K562 (cell line): ENCODE measurements at regions not wholly inside any gene's neighbourhood (a gene's known extent, or its start where the extent isn't known, plus 50 kb on each side); places are given as distances from the start of the nearest gene placed in this dataset.

Experiments
- EHMT2 ChIP-seq: fragments of 450-650 bp; IDR thresholded peaks from 2 replicates; pipeline ENCODE4 v1.6.1; 2018; ENCODE audit warnings: antibody characterized with exemption
- MCM7 ChIP-seq, 2 experiments: fragments of 450-650 bp; IDR thresholded peaks; 2 replicates each; pipeline ENCODE4 v1.6.1; 2016 to 2018
- NELFE ChIP-seq: IDR thresholded peaks from 2 replicates; pipeline ENCODE4 v1.6.1; 2011; ENCODE audit warnings: mild to moderate bottlenecking; ENCODE audit not compliant: insufficient read depth, insufficient read length
- PYGO2 ChIP-seq: fragments of 450-650 bp; IDR thresholded peaks from 2 replicates; pipeline ENCODE4 v1.6.1; 2016; ENCODE audit warnings: mild to moderate bottlenecking, missing genetic modification characterization, moderate library complexity, missing compliant biosample characterization
- SETDB1 ChIP-seq: IDR thresholded peaks from one replicate; pipeline ENCODE4 v1.6.1; 2012; ENCODE audit warnings: low read length, control low read depth, inconsistent platforms
- SMARCA5 ChIP-seq: fragments of 450-650 bp; IDR thresholded peaks from 2 replicates; pipeline ENCODE4 v1.6.1; 2016
- TSC22D4 ChIP-seq: fragments of 450-650 bp; IDR thresholded peaks from 2 replicates; pipeline ENCODE4 v1.6.1; 2016; ENCODE audit warnings: missing genetic modification characterization, missing biosample characterization, control low read depth
- ZNF274 ChIP-seq: IDR thresholded peaks from 2 replicates; pipeline ENCODE4 v1.6.1; 2011; ENCODE audit warnings: low read depth, mild to moderate bottlenecking, low read length, moderate library complexity, borderline replicate concordance
- ZNF324 ChIP-seq: fragments of 250-450 bp; sonication (Bioruptor Pico); IDR thresholded peaks from 2 replicates; pipeline ENCODE4 v1.4.0; 2020; ENCODE audit warnings: mild to moderate bottlenecking
- ZNF347 ChIP-seq: fragments of 450-650 bp; formaldehyde crosslinking; IDR thresholded peaks from 2 replicates; pipeline ENCODE4 v1.4.0; 2020; ENCODE audit warnings: low read depth, mild to moderate bottlenecking, moderate library complexity
- ZNF561 ChIP-seq: fragments of 450-650 bp; formaldehyde crosslinking; conservative IDR thresholded peaks from 2 replicates; pipeline ENCODE4 v1.4.0; 2020; ENCODE audit warnings: mild to moderate bottlenecking, moderate library complexity
- TF ChIP-seq, protein P1 (sequence below): sonication (generic); formaldehyde crosslinking; IDR thresholded peaks from 2 replicates; pipeline ENCODE4 v1.8.0; 2022; ENCODE audit warnings: missing genetic modification reagents, mild to moderate bottlenecking, borderline replicate concordance
- TF ChIP-seq, protein P2 (sequence below), 2 experiments: fragments of 150-350 bp in 1 of 2; IDR thresholded peaks; 2 replicates each; pipeline ENCODE4 v1.6.1; 2012 to 2016; ENCODE audit warnings: low read depth in 2 of 2, low read length in 2 of 2, mild to moderate bottlenecking in 1 of 2, moderate library complexity in 1 of 2
- TF ChIP-seq, protein P3 (sequence below): conservative IDR thresholded peaks from 2 replicates; pipeline ENCODE4 v1.6.1; 2011; ENCODE audit warnings: low read depth, mild to moderate bottlenecking, low read length; ENCODE audit not compliant: control insufficient read depth
- TF ChIP-seq, protein P4 (sequence below): sonication (generic); formaldehyde crosslinking; IDR thresholded peaks from 2 replicates; pipeline ENCODE4 v1.8.1; 2022; ENCODE audit warnings: missing genetic modification reagents
- TF ChIP-seq, protein P5 (sequence below): fragments of 450-650 bp; IDR thresholded peaks from 2 replicates; pipeline ENCODE4 v1.6.1; 2016; ENCODE audit warnings: mild to moderate bottlenecking

DNA sequence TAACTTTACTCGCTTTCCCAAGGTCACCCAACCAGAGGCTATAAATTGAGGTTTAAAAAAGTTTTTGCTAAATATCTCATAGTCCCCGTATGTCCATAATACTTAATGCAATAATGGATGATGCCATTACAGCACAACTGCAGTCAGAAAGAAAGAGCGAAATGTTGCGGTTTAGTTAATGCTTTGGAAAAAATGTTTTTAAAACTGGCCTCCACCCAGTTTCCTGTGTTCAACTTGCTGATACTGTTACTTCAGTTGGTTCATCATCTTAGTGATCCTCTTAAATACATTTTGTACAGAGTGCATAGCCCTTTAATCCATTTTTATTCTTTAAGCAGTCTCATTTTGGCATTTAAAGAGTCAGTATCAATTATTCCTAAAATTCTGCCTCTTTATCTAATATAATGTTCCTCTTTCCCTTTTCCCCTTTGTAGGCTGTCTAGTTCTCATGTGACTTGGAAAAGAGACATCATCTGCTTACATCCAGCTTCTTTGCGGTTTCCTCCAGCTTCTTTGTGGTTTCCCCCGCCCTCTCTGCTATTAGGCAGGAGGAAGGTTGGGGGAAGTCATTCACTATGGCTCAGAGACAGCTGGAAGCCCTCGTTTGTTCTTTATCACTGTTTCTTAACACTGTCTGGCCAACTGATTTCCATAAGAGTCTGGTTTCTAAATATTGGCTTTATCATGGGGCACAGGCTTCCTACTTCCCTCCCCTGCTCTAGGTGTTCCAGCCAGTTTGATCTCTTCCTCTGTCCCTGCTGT is 154.3 kb downstream of the GOLIM4 start (continued):
- TF ChIP-seq, protein P1, sequence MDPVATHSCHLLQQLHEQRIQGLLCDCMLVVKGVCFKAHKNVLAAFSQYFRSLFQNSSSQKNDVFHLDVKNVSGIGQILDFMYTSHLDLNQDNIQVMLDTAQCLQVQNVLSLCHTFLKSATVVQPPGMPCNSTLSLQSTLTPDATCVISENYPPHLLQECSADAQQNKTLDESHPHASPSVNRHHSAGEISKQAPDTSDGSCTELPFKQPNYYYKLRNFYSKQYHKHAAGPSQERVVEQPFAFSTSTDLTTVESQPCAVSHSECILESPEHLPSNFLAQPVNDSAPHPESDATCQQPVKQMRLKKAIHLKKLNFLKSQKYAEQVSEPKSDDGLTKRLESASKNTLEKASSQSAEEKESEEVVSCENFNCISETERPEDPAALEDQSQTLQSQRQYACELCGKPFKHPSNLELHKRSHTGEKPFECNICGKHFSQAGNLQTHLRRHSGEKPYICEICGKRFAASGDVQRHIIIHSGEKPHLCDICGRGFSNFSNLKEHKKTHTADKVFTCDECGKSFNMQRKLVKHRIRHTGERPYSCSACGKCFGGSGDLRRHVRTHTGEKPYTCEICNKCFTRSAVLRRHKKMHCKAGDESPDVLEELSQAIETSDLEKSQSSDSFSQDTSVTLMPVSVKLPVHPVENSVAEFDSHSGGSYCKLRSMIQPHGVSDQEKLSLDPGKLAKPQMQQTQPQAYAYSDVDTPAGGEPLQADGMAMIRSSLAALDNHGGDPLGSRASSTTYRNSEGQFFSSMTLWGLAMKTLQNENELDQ (CRISPR knock-in tag), result no peak
- TF ChIP-seq PYGO2 (tag) (peak; percentile 33; the same call in 1 of the 2 replicates), TSC22D4 (tag) (no peak), ZNF324 (CRISPR knock-in tag) (no peak), MCM7 (IDR thresholded peaks at IDR 0.05) (no peak), EHMT2 (no peak), ZNF561 (CRISPR knock-in tag) (no peak), SMARCA5 (no peak), SETDB1 (no peak), ZNF274 (no peak), NELFE (no peak), ZNF347 (CRISPR knock-in tag) (no peak)
- TF ChIP-seq, protein P2, sequence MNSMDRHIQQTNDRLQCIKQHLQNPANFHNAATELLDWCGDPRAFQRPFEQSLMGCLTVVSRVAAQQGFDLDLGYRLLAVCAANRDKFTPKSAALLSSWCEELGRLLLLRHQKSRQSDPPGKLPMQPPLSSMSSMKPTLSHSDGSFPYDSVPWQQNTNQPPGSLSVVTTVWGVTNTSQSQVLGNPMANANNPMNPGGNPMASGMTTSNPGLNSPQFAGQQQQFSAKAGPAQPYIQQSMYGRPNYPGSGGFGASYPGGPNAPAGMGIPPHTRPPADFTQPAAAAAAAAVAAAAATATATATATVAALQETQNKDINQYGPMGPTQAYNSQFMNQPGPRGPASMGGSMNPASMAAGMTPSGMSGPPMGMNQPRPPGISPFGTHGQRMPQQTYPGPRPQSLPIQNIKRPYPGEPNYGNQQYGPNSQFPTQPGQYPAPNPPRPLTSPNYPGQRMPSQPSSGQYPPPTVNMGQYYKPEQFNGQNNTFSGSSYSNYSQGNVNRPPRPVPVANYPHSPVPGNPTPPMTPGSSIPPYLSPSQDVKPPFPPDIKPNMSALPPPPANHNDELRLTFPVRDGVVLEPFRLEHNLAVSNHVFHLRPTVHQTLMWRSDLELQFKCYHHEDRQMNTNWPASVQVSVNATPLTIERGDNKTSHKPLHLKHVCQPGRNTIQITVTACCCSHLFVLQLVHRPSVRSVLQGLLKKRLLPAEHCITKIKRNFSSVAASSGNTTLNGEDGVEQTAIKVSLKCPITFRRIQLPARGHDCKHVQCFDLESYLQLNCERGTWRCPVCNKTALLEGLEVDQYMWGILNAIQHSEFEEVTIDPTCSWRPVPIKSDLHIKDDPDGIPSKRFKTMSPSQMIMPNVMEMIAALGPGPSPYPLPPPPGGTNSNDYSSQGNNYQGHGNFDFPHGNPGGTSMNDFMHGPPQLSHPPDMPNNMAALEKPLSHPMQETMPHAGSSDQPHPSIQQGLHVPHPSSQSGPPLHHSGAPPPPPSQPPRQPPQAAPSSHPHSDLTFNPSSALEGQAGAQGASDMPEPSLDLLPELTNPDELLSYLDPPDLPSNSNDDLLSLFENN (IDR thresholded peaks at IDR 0.05; ENCODE audit: low read depth in 2 of 2, low read length in 2 of 2), result peak in 1 of 2 experiments; percentile 67; a peak in 2 of 4 replicates
- TF ChIP-seq, protein P3, sequence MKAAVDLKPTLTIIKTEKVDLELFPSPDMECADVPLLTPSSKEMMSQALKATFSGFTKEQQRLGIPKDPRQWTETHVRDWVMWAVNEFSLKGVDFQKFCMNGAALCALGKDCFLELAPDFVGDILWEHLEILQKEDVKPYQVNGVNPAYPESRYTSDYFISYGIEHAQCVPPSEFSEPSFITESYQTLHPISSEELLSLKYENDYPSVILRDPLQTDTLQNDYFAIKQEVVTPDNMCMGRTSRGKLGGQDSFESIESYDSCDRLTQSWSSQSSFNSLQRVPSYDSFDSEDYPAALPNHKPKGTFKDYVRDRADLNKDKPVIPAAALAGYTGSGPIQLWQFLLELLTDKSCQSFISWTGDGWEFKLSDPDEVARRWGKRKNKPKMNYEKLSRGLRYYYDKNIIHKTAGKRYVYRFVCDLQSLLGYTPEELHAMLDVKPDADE, result no peak; the same call in 1 of the 2 replicates
- TF ChIP-seq, protein P4, sequence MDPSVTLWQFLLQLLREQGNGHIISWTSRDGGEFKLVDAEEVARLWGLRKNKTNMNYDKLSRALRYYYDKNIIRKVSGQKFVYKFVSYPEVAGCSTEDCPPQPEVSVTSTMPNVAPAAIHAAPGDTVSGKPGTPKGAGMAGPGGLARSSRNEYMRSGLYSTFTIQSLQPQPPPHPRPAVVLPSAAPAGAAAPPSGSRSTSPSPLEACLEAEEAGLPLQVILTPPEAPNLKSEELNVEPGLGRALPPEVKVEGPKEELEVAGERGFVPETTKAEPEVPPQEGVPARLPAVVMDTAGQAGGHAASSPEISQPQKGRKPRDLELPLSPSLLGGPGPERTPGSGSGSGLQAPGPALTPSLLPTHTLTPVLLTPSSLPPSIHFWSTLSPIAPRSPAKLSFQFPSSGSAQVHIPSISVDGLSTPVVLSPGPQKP, result no peak
- TF ChIP-seq, protein P5, sequence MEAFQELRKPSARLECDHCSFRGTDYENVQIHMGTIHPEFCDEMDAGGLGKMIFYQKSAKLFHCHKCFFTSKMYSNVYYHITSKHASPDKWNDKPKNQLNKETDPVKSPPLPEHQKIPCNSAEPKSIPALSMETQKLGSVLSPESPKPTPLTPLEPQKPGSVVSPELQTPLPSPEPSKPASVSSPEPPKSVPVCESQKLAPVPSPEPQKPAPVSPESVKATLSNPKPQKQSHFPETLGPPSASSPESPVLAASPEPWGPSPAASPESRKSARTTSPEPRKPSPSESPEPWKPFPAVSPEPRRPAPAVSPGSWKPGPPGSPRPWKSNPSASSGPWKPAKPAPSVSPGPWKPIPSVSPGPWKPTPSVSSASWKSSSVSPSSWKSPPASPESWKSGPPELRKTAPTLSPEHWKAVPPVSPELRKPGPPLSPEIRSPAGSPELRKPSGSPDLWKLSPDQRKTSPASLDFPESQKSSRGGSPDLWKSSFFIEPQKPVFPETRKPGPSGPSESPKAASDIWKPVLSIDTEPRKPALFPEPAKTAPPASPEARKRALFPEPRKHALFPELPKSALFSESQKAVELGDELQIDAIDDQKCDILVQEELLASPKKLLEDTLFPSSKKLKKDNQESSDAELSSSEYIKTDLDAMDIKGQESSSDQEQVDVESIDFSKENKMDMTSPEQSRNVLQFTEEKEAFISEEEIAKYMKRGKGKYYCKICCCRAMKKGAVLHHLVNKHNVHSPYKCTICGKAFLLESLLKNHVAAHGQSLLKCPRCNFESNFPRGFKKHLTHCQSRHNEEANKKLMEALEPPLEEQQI, result no peak
